Epithelial cell of proximal tubule (primary cell): ENCODE measurements at regions not wholly inside any gene's neighbourhood (a gene's known extent, or its start where the extent isn't known, plus 50 kb on each side); places are given as distances from the start of the nearest gene placed in this dataset.
"Not testable (repeated sequence)": the region's sequence is repeated elsewhere in the genome, so short reads cannot be mapped to it uniquely, and the experiment has no call there.

ENCODE experiments used
- DNase-seq: peaks from one replicate; pipeline ENCODE4 v3.0.0-alpha.2; 2011; ENCODE audit warnings: low read depth
- H3K4me3 ChIP-seq: 2 replicates; pipeline ENCODE4 v1.5.1; 2011; ENCODE audit warnings: low read depth, mild to moderate bottlenecking, low read length
- TF ChIP-seq, protein P1 (sequence below): conservative IDR thresholded peaks from 2 replicates; pipeline ENCODE4 v1.5.1; 2012; ENCODE audit warnings: low read depth, mild to moderate bottlenecking, low read length

DNA sequence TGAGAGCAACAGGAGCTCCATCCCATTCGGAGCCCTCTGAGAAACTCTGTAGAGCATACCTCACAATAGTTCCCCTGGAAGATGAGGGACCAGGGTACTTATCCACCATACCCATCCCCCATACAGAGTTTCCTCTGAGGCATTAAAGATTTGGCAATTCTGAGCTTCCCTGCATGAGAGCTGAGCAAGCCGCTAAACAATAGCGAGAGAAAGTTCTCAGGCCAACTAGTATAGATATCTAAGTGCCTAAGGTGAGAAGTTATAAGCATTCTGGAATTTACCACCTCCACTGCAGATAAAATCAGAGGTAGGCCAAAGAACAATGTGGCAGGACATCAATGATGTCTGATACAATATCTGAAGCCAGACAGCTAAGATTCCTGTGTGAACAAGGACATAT is 129.1 kb upstream of the MBNL1 start:
- no peak for DNase-seq
- no peak overlapping the region for H3K4me3 ChIP-seq
- TF ChIP-seq, protein P1, sequence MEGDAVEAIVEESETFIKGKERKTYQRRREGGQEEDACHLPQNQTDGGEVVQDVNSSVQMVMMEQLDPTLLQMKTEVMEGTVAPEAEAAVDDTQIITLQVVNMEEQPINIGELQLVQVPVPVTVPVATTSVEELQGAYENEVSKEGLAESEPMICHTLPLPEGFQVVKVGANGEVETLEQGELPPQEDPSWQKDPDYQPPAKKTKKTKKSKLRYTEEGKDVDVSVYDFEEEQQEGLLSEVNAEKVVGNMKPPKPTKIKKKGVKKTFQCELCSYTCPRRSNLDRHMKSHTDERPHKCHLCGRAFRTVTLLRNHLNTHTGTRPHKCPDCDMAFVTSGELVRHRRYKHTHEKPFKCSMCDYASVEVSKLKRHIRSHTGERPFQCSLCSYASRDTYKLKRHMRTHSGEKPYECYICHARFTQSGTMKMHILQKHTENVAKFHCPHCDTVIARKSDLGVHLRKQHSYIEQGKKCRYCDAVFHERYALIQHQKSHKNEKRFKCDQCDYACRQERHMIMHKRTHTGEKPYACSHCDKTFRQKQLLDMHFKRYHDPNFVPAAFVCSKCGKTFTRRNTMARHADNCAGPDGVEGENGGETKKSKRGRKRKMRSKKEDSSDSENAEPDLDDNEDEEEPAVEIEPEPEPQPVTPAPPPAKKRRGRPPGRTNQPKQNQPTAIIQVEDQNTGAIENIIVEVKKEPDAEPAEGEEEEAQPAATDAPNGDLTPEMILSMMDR: no peak

DNA sequence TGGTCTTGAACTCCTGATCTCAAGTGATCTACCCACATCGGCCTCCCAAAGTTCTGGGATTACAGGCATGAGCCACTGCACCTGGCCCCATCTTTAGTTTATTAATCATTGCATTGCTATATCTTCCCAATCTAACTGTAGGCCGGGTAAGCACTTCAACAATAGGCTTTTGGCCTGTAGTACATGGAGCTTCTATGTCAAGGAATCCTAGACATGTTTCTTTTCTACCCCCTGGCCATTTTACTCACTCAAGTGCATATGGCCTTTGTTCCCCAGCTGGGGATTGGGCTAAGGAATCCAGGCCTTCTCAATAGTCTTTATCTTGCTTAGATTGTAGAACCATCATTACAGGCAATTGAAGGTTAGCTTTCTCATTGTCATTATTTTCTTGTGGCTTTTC is 122.3 kb upstream of the MBNL1 start:
- no peak overlapping the region for H3K4me3 ChIP-seq
- DNase-seq: no peak
- TF ChIP-seq, protein P1: no peak

DNA sequence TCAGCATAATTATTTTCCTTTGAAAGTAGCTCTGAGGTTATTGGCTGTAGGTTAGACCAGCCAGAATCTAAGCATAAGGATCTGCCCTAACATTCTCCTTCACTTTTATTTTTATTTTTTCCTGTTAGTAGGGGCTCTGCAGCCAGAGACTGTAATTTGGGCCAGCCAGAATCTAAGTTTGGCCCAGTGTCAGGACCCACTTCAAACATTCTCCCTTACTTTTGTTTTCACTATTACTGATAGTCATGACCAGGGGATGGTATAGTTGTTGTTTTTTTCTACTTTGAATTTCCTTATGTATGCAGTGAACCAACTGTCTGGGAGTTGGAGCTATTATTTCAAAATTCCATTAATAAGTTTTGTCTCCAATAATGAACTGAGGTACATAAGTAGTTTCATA is 121.0 kb upstream of the MBNL1 start:
- TF ChIP-seq, protein P1: no peak
- H3K4me3 ChIP-seq: no peak overlapping the region
- no peak for DNase-seq

DNA sequence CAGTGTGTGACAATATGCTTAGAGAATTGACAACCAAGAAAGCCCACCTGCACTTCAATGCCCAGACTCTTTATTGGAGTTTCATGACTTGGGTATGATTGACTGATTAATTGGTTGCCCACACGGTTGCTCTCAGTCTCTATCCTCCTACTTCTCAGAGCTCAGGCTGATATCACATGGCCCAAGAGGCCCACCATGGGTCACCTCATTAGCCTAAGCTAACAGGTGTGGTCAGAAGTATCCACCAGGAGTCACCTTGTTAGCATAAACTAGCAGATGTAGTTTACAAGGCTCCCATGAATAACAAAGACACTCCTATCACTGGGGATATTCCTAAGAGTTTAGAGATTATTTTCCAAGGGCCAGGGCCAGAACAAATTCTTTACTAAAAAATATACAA is 120.2 kb upstream of the MBNL1 start:
- no peak for DNase-seq
- TF ChIP-seq, protein P1: no peak
- no peak overlapping the region for H3K4me3 ChIP-seq

DNA sequence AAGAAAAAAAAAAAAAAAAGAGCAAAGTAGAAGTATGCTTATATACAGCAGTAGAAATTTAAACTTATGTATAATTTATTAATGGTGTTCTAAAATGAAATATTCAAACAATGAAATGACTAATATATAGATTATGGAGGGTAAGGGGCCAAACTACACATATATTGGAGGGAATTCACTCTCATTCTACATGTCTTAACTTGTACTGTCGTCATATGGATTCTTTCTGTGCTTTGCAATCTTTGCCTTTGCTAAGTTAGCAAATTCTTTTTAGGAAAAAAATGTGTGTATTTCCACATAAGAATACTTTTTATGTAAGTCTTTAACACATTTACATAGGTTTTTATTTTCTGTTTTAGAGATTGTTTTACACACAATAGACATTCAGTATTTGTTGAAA is 118.9 kb upstream of the MBNL1 start:
- DNase-seq: no peak
- no peak overlapping the region for H3K4me3 ChIP-seq
- TF ChIP-seq, protein P1: no peak

DNA sequence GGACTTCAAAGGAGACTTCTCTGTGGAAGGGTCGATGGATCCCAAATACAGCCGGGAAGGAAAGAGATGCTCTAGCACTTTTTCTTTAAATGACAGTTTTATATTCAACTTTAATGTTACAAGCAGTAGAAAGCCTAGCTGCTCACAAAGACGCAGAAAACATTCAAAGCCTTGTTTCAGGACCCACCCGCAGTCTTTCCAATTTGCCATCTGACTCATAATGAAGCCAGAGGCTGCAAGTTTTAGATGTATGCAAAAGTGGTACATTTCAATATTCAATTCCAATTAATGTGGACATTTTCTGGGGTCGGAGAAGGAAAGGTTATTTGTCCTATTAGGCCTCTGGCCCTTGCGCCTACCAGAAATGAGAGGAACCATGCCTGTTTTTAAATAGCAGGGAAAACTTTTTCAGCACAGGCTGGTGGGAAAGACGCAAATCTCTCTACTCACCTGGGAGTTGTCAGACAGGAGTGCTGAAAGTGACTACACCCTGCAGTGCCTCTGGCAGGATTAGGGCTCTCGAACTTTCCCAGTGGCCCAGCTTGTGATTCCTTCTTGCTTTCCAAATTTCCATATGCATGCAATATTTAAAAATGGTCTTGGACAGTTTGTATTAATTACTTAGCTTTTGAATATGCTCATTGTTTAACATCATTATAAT is 117.4 kb upstream of the MBNL1 start:
- TF ChIP-seq, protein P1: no peak
- no peak overlapping the region for H3K4me3 ChIP-seq
- DNase-seq: no peak

DNA sequence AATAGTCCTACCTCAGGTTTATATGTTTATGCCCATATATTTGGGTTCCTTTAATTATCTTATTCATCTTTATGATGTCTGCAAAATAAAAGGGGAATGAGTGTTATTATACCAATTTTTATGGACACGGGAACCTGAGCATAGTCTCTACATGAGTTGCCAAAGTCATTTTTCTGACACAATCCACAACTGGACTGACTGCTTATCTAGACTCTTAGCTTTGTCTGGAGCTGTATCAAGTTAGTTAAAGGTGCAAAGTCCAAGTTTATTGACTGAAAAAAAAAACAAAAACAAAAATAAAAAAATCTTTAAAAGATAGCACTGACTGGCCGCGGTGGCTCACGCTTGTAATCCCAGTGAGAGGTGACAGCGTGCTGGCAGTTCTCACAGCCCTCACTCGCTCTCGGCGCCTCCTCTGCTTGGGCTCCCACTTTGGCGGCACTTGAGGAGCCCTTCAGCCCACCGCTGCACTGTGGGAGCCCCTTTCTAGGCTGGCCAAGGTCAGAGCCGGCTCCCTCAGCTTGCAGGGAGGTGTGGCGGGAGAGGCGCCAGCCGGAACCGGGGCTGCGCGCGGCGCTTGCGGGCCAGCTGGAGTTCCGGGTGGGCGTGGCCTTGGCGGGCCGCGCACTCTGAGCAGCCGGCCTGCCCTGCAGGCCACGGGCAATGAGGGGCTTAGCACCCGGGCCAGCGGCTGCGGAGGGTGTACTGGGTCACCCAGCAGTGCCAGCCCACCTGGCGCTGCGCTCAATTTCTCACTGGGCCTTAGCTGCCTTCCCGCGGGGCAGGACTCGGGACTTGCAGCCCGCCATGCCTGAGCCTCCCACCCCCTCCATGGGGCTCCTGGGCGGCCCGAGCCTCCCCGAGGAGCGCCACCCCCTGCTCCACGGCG is 116.6 kb upstream of the MBNL1 start:
- DNase-seq, H3K4me3 ChIP-seq: not testable (repeated sequence)

DNA sequence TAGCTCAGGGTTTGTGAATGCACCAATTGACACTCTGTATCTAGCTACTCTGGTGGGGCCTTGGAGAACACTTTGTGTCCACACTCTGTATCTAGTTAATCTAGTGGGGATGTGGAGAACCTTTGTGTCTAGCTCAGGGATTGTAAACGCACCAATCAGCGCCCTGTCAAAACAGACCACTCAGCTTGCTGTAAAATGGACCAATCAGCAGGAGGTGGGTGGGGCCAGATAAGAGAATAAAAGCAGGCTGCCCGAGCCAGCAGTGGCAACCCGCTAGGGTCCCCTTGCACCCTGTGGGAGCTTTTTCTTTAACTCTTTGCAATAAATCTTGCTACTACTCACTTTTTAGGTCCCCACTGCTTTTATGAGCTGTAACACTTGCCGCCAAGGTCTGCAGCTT is 115.6 kb upstream of the MBNL1 start:
- not testable (repeated sequence) for H3K4me3 ChIP-seq, DNase-seq
